NCI-H82 (cell line): ENCODE measurements at regions not wholly inside any gene's neighbourhood (a gene's known extent, or its start where the extent isn't known, plus 50 kb on each side); places are given as distances from the start of the nearest gene placed in this dataset.

Experiments
- DNase-seq: peaks from one replicate; lab custom pipeline; 2025; lab: John Stamatoyannopoulos, UW

- no peak for DNase-seq
These were observed 50.2 kb upstream of the MME start for GRCh38 chr3:155029941-155030340.

- peak; percentile 75 for DNase-seq
These were observed 53.0 kb upstream of the MME start for GRCh38 chr3:155026999-155027591.

- DNase-seq = no peak
These were observed 56.0 kb upstream of the MME start for GRCh38 chr3:155024006-155024638.

DNA sequence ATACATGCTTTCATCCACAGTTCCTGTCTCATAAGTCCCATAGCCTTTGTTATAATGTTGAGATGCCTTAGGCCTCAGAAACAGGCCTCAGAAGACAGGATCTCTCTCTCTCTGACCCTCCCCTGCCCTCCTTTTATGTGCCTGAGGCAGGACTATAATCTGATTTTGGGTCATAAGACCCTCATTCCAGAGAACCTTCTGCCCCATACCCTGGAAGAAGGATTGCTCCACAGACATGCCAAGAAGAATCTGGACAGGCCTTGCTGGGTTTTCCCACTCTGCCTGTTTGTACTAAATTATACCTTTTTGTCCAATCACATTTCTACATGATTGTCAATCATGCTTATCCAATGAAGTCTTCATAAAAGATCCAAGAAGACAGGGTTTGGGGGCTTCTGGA is 57.2 kb upstream of the MME start:
- DNase-seq = no peak

DNA sequence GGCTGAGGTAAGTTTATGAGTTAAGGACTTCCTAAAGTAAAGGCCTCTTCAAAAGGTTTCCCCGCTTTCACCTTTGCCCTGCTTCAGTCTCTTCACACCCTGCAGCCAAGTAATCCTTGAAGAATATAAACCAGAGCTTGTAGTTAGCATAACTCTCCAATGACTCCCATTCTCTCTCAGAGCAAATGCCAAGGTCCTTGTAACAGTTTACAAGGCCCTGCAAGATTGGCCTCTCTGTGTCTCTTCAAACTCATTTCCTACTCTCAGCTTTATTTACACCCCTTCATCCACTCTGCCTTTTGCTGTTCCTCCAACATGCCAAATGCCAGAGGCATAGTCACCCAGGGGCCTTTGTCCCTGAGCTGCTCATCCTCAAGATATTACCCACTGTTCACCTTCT is 60.5 kb upstream of the MME start:
- no peak for DNase-seq

DNA sequence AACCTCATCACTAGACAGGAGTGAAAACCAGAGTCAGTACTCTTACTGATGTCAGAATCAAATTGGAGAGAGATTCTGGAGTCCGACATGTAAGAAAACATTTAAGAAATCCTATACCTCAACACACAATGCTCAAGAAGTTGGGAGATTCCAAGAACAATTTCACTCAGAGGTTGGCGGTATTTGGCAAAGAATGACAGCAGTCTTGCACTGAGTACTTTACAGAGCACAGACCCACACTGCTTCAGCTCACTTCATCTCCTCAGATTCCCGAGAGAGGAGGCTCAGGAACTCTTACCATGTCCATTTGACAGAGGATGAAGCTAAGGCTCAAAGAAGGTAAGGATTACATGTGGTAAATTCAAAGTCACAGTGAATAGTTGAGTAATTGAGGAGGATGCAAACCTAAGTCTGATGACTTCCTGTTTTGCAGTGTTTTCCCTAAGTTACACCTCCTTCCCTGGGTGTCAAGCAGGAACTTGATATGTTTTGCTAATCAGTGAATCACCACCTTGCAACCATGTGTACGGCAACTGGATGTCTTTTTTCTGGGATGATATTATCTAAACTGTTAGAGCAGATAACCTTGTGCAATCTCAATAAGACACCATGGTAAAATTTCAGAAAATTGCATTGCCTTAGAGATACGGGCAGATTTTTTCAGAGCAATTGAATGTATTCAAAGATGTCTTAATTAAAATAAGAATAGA is 61.3 kb upstream of the MME start:
- DNase-seq = no peak

GRCh38 chr3:155015776-155016436 is 64.2 kb upstream of the MME start:
- DNase-seq = no peak

DNA sequence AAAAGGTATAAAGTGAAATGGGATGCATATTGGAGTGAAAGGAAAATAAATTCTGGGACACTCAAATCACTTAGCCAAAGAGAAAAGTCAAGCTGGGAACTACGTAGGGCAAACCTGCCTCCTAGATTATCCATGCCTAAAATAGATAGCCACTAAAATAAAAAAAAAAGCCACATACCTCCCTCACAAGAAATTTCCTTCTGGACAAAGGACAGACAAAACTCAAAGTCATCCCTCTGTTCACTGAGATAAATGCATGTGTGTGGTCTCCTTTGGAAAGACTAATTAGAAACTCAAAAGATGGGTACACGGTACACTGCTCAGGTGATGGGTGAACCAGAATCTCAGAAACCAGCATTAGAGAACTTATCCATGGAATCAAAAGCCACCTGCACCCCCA is 65.2 kb upstream of the MME start:
- DNase-seq = no peak

DNA sequence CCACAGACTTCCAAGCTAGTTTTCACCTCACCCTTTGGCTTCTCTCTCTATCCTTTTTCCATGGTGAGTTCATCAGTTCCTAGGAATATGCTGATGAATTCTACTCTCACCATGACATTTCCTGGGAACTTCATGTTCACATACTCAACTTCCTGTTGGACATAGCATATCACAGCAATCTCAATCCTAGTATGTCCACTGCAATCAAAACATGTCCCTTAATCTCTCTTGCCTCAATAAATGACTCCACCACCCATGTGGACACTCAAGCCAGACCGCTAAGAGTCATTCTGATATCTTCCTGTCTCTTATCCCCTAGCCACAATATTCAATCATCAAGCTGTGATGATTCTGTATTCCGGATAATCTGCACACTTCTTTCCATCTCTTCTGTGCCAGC is 66.7 kb upstream of the MME start:
- DNase-seq = no peak

DNA sequence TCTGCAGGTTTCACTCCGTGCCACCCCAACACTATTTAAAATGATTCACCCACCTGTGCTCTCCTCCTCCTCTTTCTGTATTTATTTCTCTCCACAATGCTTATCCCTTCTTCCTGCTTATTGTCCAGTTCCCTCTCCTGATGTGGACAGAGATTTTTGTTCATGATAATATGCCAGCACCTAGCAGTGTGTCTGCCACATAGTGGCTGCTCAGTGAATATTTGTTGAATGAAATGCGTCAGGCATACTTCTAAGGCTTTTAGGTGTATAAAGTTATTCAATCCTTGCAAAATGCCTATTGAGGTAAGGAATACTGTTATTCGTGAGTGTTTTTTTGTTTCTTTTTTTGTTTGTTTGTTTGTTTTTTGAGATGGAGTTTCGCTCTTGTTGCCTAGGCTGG is 67.5 kb upstream of the MME start:
- DNase-seq = no peak

DNA sequence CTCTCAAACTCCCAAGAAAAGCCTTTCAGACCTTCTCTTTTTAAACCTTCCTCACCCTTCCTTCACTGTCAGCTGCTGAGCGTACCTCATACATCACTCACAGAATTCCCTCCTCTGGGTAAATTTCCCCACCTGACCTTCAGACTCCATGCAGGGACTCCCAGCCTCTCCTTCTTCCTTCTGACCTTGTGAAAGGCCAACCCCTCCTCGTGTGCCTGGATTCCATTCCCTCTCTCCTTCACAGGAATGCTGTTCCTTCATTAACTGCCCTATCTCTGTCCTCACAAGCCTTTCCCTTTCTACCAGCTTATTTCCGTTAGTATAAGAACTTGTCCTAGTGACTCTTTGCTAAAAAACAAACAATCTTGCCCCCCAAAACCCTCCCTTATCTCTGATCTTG is 69.7 kb upstream of the MME start:
- no peak for DNase-seq

GRCh38 chr3:155009217-155009616 is 70.9 kb upstream of the MME start:
- no peak for DNase-seq

DNA sequence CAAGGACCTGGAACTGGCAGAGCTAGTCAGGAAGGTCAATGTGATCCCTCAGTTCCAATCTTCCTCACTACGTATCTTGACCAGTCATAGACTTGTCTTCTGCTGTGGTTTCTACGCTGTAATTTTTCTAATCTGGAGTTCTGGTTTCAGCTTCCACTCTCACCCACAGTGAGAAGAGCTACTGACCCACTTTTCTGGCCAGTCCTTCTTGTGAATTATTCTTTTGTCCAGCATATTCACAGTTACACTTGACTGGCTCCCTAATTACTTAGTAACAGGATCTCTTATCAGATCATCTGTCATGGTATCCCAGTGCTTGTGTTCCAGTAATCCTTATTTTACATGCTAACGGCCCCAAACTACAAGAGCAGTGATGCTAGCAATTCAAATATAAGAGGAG is 72.4 kb upstream of the MME start:
- peak; percentile 75 for DNase-seq

DNA sequence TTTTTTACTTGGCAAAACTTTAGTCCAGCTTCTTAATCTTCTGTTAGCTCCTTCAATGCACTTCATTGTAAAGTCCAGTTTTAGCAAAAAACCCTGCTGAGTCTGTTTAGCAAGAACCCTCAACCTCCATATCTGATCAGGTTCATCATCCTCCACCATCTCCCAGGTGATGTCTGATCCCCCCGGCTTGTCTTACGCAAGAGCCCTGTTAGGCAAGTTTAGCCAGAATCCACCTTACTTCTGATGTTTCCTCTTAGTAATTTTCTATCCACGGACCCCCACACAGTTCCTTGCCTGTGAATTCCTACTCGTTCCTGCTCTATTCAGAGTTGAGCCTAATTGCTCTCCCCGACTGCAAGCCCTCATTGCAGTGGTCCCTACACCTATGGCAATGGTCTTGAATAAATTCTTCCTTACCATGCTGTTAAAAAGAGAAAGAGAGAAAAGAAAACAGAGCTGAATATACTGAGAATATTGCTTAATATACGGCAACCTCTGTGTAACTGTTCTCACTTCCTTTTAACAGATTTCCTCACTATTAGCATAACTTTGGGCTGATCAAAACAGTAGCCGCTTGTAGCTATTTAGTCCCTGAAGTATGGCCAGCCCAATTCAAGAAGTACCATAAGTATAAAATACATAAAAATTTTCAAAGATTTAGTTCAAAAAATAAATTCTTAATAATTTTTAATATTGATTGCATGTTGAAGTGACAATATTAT is 78.7 kb upstream of the MME start:
- DNase-seq = no peak

GRCh38 chr3:154992655-154993054 is 87.5 kb upstream of the MME start:
- no peak for DNase-seq

GRCh38 chr3:154990543-154990942 is 89.6 kb upstream of the MME start:
- no peak for DNase-seq

GRCh38 chr3:154987846-154988245 is 92.3 kb upstream of the MME start:
- DNase-seq = no peak

- DNase-seq = no peak
These were observed 98.5 kb upstream of the MME start for GRCh38 chr3:154981664-154982063.

DNA sequence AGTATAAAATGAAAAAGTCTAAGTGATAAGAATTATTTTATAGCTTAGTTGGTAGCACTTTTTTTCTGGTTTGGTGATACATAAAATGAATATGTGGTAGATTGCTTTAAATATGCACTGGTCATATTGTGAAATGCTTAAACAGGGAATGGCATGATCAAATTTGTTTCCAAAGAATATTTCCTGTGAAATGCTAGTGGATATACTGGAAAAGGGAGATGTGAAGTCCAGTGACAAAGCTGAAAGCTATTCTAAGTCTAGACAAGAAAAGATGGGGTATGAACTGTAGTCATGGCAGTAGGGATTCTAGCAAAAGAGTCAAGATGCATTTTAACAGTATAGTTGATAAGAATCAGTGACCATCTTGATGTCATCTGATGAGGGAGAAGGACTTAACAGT is 98.9 kb upstream of the MME start:
- DNase-seq = no peak

DNA sequence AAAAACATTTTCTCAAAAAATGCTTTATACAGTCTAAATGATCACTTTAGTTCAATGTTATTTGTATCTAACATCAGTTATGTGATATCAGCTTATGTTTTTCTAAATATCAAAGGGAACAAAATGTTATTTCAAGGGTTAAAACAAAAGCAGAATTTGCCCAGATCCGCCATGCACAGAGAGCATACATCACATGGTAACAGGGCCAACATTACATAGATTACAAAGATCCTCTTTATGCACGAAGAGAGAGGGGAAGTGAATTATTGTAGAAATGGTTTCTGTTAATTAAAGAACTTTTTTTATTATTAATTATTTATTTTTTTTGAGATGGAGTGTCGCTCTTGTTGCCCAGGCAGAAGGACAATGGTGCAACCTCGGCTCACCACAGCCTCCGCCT is 100.8 kb upstream of the MME start:
- DNase-seq = no peak

- no peak for DNase-seq
These were observed 102.5 kb upstream of the MME start for GRCh38 chr3:154977666-154978065.
